DND-41 (cell line): ENCODE measurements at regions not wholly inside any gene's neighbourhood (a gene's known extent, or its start where the extent isn't known, plus 50 kb on each side); places are given as distances from the start of the nearest gene placed in this dataset.

Source experiments
- ATAC-seq: fragments of 200-7000 bp; cut with Tn5 transposase; 3 replicates; pipeline ENCODE4 v1.9.1; 2021; ENCODE audit warnings: low read depth; ENCODE audit not compliant: insufficient read depth
- DNase-seq: peaks from one replicate; pipeline ENCODE4 v3.0.0-alpha.2; 2020
- H2AFZ ChIP-seq: 2 replicates; pipeline ENCODE4 v1.6.0; 2012; ENCODE audit warnings: low read depth, low read length
- H3K27ac ChIP-seq: 2 replicates; pipeline ENCODE4 v1.5.1; 2012; ENCODE audit warnings: low read length, inconsistent platforms
- H3K27me3 ChIP-seq: fragments of 200-600 bp; sonication (generic); 2 replicates; pipeline ENCODE4 v1.6.0; 2012; ENCODE audit warnings: low read length, mild to moderate bottlenecking, inconsistent platforms; ENCODE audit not compliant: insufficient read depth, poor library complexity
- H3K36me3 ChIP-seq: 2 replicates; pipeline ENCODE4 v1.5.1; 2012; ENCODE audit warnings: low read length, inconsistent platforms; ENCODE audit not compliant: insufficient read depth
- H3K4me1 ChIP-seq: 2 replicates; pipeline ENCODE4 v1.5.1; 2012; ENCODE audit warnings: mild to moderate bottlenecking, low read length; ENCODE audit not compliant: insufficient read depth
- H3K4me2 ChIP-seq: 2 replicates; pipeline ENCODE4 v1.6.0; 2012; ENCODE audit warnings: mild to moderate bottlenecking, moderate library complexity, low read length, inconsistent platforms; ENCODE audit not compliant: insufficient read depth
- H3K4me3 ChIP-seq, 2 experiments: fragments of 200-600 bp in 1 of 2; shearing (Covaris generic) in 1 of 2; 2 replicates each; pipeline ENCODE4 v1.5.1; 2012 to 2016; ENCODE audit warnings: inconsistent platforms in 2 of 2, low read length in 2 of 2, mild to moderate bottlenecking in 2 of 2, low read depth in 1 of 2, moderate library complexity in 1 of 2
- H3K79me2 ChIP-seq: 2 replicates; pipeline ENCODE4 v1.6.0; 2012; ENCODE audit warnings: low read length, inconsistent platforms; ENCODE audit not compliant: insufficient read depth
- H3K9ac ChIP-seq: 2 replicates; pipeline ENCODE4 v1.6.0; 2012; ENCODE audit warnings: low read depth, mild to moderate bottlenecking, inconsistent platforms, low read length, moderate library complexity
- H3K9me3 ChIP-seq: 2 replicates; pipeline ENCODE4 v1.5.1; 2012; ENCODE audit warnings: low read length, moderate library complexity, mild to moderate bottlenecking, inconsistent platforms; ENCODE audit not compliant: insufficient read depth, severe bottlenecking
- H4K20me1 ChIP-seq: 2 replicates; pipeline ENCODE4 v1.6.0; 2012; ENCODE audit warnings: low read length; ENCODE audit not compliant: insufficient read depth
- CTCF ChIP-seq: IDR thresholded peaks from 2 replicates; pipeline ENCODE4 v1.5.1; 2012; ENCODE audit warnings: borderline replicate concordance, low read length, moderate library complexity, mild to moderate bottlenecking; ENCODE audit not compliant: poor library complexity, severe bottlenecking; ENCODE audit errors: extremely low read depth
- EZH2 ChIP-seq: IDR thresholded peaks from 3 replicates; pipeline ENCODE4 v1.6.1; 2012; ENCODE audit warnings: borderline replicate concordance, low read depth, mild to moderate bottlenecking, moderate library complexity, low read length, inconsistent platforms; ENCODE audit not compliant: severe bottlenecking

GRCh38 chr1:96059736-96060135, 661.8 kb upstream of the PTBP2 start:
- no peak for ATAC-seq
- H3K4me2 ChIP-seq, result no peak overlapping the region
- H3K9me3 ChIP-seq, result peaks cover 5% of the 10 kb centered on the region
- H3K9ac ChIP-seq, result no peak overlapping the region
- no peak overlapping the region for H2AFZ ChIP-seq
- no peak overlapping the region for H3K4me3 ChIP-seq
- H3K79me2 ChIP-seq, result no peaks in the 10 kb centered on the region
- H3K27me3 ChIP-seq, result no peaks in the 10 kb centered on the region
- TF ChIP-seq EZH2, result no peak
- no peak for TF ChIP-seq CTCF
- no peak overlapping the region for H3K27ac ChIP-seq
- H3K4me1 ChIP-seq, result no peaks in the 10 kb centered on the region
- no peaks in the 10 kb centered on the region for H3K36me3 ChIP-seq
- H4K20me1 ChIP-seq, result no peaks in the 10 kb centered on the region
- DNase-seq, result no peak

- Histone ChIP-seq H4K20me1 (no peaks in the 10 kb centered on the region), H3K4me1 (no peaks in the 10 kb centered on the region), H3K27ac (no peak overlapping the region), H3K9ac (no peak overlapping the region), H3K4me3 (no peak overlapping the region), H3K9me3 (peaks cover 5% of the 10 kb centered on the region), H3K27me3 (no peaks in the 10 kb centered on the region), H3K4me2 (no peak overlapping the region), H3K79me2 (no peaks in the 10 kb centered on the region), H2AFZ (no peak overlapping the region), H3K36me3 (no peaks in the 10 kb centered on the region)
- TF ChIP-seq EZH2 (no peak), CTCF (no peak)
- DNase-seq (no peak), ATAC-seq (no peak)
These were observed 661.0 kb upstream of the PTBP2 start for GRCh38 chr1:96060621-96061020.

DNA sequence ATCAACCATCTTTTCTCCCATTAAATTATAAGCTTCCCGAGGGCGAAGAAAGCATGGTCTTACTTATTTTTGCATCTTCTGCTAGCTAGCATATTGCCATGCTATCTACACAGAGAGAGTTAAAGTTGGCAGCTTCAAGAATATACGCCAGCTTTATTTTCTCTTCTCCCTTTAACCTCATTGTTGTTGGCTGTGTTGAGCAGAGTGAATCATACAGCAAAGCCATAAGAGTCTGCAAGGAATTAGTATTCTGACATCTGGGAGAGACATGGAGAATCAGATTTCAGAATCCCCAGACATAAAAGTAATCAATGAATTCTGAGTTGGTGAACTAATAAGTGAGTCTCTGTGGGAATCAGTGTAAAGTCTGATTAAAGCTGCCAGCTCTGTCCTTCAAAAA, 649.6 kb upstream of the PTBP2 start:
- H3K9ac ChIP-seq, result no peak overlapping the region
- H3K36me3 ChIP-seq, result no peaks in the 10 kb centered on the region
- no peaks in the 10 kb centered on the region for H3K27me3 ChIP-seq
- no peak overlapping the region for H3K27ac ChIP-seq
- H2AFZ ChIP-seq, result no peak overlapping the region
- ATAC-seq (no peak), DNase-seq (no peak)
- H3K79me2 ChIP-seq, result no peaks in the 10 kb centered on the region
- H3K4me2 ChIP-seq, result no peak overlapping the region
- H3K4me1 ChIP-seq, result no peaks in the 10 kb centered on the region
- H3K9me3 ChIP-seq, result no peaks in the 10 kb centered on the region
- no peak overlapping the region for H3K4me3 ChIP-seq
- TF ChIP-seq CTCF, result no peak
- TF ChIP-seq EZH2, result no peak
- H4K20me1 ChIP-seq, result no peaks in the 10 kb centered on the region

- no peak for ATAC-seq
These were observed 648.5 kb upstream of the PTBP2 start for GRCh38 chr1:96073100-96073499.

More at GRCh38 chr1:96073100-96073499, 648.5 kb upstream of the PTBP2 start:
- no peak overlapping the region for H2AFZ ChIP-seq
- H3K79me2 ChIP-seq, result no peaks in the 10 kb centered on the region
- TF ChIP-seq CTCF (no peak), EZH2 (no peak)
- no peak for DNase-seq
- no peaks in the 10 kb centered on the region for H4K20me1 ChIP-seq
- H3K4me3 ChIP-seq, result no peak overlapping the region
- H3K36me3 ChIP-seq, result no peaks in the 10 kb centered on the region
- H3K9ac ChIP-seq, result no peak overlapping the region
- H3K27ac ChIP-seq, result no peak overlapping the region
- H3K27me3 ChIP-seq, result no peaks in the 10 kb centered on the region
- no peaks in the 10 kb centered on the region for H3K9me3 ChIP-seq
- no peak overlapping the region for H3K4me2 ChIP-seq
- H3K4me1 ChIP-seq, result no peaks in the 10 kb centered on the region
